ENCODE measurements at regions not wholly inside any gene's neighbourhood (a gene's known extent, or its start where the extent isn't known, plus 50 kb on each side); places are given as distances from the start of the nearest gene placed in this dataset.

GRCh38 chr10:7493996-7494395 is 83.2 kb upstream of the SFMBT2 start:
- Mint-ChIP-seq H3K36me3 (ENCODE audit: low read depth) (peaks cover 6% of the 10 kb centered on the region), H3K4me1 (peaks cover 56% of the 10 kb centered on the region), H3K27ac (no peak overlapping the region), H3K9me3 (peaks cover 23% of the 10 kb centered on the region), H3K4me3 (no peak overlapping the region), H3K27me3 (ENCODE audit: low read depth, poor library complexity) (peaks cover 7% of the 10 kb centered on the region)
- TF ChIP-seq, protein P1, sequence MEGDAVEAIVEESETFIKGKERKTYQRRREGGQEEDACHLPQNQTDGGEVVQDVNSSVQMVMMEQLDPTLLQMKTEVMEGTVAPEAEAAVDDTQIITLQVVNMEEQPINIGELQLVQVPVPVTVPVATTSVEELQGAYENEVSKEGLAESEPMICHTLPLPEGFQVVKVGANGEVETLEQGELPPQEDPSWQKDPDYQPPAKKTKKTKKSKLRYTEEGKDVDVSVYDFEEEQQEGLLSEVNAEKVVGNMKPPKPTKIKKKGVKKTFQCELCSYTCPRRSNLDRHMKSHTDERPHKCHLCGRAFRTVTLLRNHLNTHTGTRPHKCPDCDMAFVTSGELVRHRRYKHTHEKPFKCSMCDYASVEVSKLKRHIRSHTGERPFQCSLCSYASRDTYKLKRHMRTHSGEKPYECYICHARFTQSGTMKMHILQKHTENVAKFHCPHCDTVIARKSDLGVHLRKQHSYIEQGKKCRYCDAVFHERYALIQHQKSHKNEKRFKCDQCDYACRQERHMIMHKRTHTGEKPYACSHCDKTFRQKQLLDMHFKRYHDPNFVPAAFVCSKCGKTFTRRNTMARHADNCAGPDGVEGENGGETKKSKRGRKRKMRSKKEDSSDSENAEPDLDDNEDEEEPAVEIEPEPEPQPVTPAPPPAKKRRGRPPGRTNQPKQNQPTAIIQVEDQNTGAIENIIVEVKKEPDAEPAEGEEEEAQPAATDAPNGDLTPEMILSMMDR (IDR thresholded peaks at IDR 0.05), result no peak
- peak; percentile 49 for DNase-seq

- TF ChIP-seq, protein P1 (IDR thresholded peaks at IDR 0.05), result no peak
- peaks cover 6% of the 10 kb centered on the region for H3K36me3 Mint-ChIP-seq (ENCODE audit: low read depth)
- peaks cover 7% of the 10 kb centered on the region for H3K27me3 Mint-ChIP-seq (ENCODE audit: low read depth, poor library complexity)
- no peak for DNase-seq
- no peak overlapping the region for H3K4me3 Mint-ChIP-seq
- no peak overlapping the region for H3K27ac Mint-ChIP-seq
- peaks cover 23% of the 10 kb centered on the region for H3K9me3 Mint-ChIP-seq
- peaks cover 62% of the 10 kb centered on the region for H3K4me1 Mint-ChIP-seq
Measured at GRCh38 chr10:7492660-7493046, 81.8 kb upstream of the SFMBT2 start.

DNA sequence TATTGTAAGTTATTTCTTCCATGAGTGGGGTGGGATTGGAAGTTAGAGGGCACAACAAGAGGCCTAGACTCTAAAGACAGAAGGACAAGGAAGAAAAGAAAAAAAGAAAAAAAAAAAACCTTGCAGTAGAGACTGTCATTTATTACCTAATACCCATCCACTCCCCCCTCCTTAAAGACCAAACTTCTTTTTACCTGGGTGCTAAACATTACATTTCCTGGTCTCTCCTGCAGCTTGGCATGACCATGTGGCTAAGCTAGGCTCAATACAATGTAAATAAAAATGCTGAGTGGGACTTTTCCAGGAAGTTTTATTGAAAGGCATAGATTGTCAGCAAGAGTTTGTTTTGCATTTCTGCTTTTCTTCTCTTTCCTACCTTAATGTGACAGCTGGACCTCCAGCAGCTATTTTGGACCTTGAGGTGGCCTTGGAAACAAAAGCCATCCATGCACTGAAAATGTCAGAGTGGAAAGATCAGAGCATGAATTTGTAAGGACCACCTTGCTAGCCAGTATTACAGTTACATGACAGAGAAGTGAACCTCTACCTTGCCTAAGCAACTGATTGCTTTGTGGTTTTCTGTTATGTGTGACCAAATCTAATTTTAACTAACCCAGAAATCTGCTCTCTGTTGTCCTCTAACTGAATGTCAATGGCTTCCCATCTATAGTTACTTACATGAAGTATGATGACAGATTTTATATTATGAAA is 81.3 kb upstream of the SFMBT2 start:
- Mint-ChIP-seq H3K4me3 (no peak overlapping the region), H3K27me3 (ENCODE audit: low read depth, poor library complexity) (peaks cover 11% of the 10 kb centered on the region), H3K9me3 (peaks cover 29% of the 10 kb centered on the region), H3K36me3 (ENCODE audit: low read depth) (peaks cover 10% of the 10 kb centered on the region), H3K27ac (no peak overlapping the region), H3K4me1 (peaks cover 63% of the 10 kb centered on the region)
- no peak for DNase-seq
- TF ChIP-seq, protein P1 (IDR thresholded peaks at IDR 0.05), result no peak

DNA sequence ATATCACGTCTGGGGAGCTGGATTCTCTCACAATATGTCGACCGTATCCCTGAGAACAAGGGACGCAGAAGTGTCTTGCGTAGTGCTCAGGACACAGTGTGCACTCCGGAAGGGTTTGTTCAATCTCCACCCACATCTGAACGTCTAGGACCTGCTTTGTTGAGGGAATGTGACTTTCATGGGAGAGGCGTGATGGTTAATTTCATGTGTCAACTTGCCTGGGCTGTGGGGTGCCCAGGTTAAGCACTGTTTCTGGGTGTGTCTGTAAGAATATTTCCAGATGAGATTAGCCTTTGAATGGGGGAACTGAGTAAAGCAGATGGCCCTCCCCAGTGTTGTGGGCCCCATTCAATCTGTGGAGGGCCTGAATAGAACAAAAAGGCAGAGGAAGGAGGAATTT is 80.4 kb upstream of the SFMBT2 start:
- TF ChIP-seq, protein P1 (IDR thresholded peaks at IDR 0.05), result no peak
- H3K27ac Mint-ChIP-seq, result no peak overlapping the region
- no peak for DNase-seq
- peaks cover 66% of the 10 kb centered on the region for H3K4me1 Mint-ChIP-seq
- peaks cover 10% of the 10 kb centered on the region for H3K36me3 Mint-ChIP-seq (ENCODE audit: low read depth)
- H3K9me3 Mint-ChIP-seq, result peaks cover 29% of the 10 kb centered on the region
- H3K27me3 Mint-ChIP-seq (ENCODE audit: low read depth, poor library complexity), result peaks cover 11% of the 10 kb centered on the region
- no peak overlapping the region for H3K4me3 Mint-ChIP-seq

GRCh38 chr10:7488418-7488829 is 77.6 kb upstream of the SFMBT2 start:
- peak overlapping the region; percentile 34 for H3K4me3 Mint-ChIP-seq
- H3K4me1 Mint-ChIP-seq, result peaks cover 71% of the 10 kb centered on the region
- TF ChIP-seq, protein P1 (IDR thresholded peaks at IDR 0.05), result no peak
- no peak for DNase-seq
- no peak overlapping the region for H3K27ac Mint-ChIP-seq
- peaks cover 10% of the 10 kb centered on the region for H3K36me3 Mint-ChIP-seq (ENCODE audit: low read depth)
- H3K27me3 Mint-ChIP-seq (ENCODE audit: low read depth, poor library complexity), result peaks cover 11% of the 10 kb centered on the region
- peaks cover 33% of the 10 kb centered on the region for H3K9me3 Mint-ChIP-seq

- H3K4me3 Mint-ChIP-seq, result no peak overlapping the region
- peaks cover 10% of the 10 kb centered on the region for H3K36me3 Mint-ChIP-seq (ENCODE audit: low read depth)
- H3K9me3 Mint-ChIP-seq, result peaks cover 32% of the 10 kb centered on the region
- H3K27me3 Mint-ChIP-seq (ENCODE audit: low read depth, poor library complexity), result peaks cover 11% of the 10 kb centered on the region
- H3K4me1 Mint-ChIP-seq, result peaks cover 71% of the 10 kb centered on the region
- DNase-seq, result no peak
- H3K27ac Mint-ChIP-seq, result no peak overlapping the region
- TF ChIP-seq, protein P1 (IDR thresholded peaks at IDR 0.05), result no peak
Measured at GRCh38 chr10:7487528-7487927, 76.7 kb upstream of the SFMBT2 start.
